ENCODE measurements at regions not wholly inside any gene's neighbourhood (a gene's known extent, or its start where the extent isn't known, plus 50 kb on each side); places are given as distances from the start of the nearest gene placed in this dataset.

DNA sequence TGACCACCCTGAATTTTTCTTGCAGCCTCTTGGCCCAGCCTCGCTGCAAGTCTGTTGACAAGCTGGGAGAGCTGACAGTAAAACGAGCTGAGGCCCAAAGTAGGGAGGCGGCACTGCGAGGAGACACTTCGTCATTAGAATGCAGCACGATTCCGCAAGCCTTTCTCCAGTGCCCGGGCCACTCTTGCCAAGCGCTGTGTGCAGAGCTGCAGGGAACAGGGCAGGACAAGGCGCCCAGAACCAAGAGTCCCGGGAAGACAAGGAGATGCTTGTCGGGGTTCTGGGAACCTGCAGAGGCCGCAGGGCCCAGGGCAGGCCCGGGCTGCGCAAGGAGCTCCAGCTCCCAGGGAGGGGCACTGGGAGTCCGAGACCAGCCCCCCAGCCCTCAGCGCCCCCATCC is 187.1 kb downstream of the BCOR start:
- no peak overlapping the region for H3K27ac ChIP-seq (ENCODE audit: control insufficient read depth, insufficient read depth, low read length)
- no peaks in the 10 kb centered on the region for H3K27me3 ChIP-seq (ENCODE audit: control insufficient read depth, extremely low read depth, insufficient read depth, low read length)
- DNase-seq (ENCODE audit: low read depth, low spot score) (no peak), FAIRE-seq (no peak)
- no peak overlapping the region for H3K4me2 ChIP-seq (ENCODE audit: control insufficient read depth, extremely low read depth, insufficient read depth, low read depth, low read length)
- no peaks in the 10 kb centered on the region for H3K9me3 ChIP-seq (ENCODE audit: control insufficient read depth, low read depth, low read length)
- H3K9ac ChIP-seq (ENCODE audit: control insufficient read depth, extremely low read depth, insufficient read depth, low read length): no peak overlapping the region
- no peaks in the 10 kb centered on the region for H3K79me2 ChIP-seq (ENCODE audit: control insufficient read depth, insufficient read depth, low read length)
- peaks cover 11% of the 10 kb centered on the region for H3K4me1 ChIP-seq (ENCODE audit: control insufficient read depth, extremely low read depth, insufficient read depth, low read length)
- no peaks in the 10 kb centered on the region for H3K36me3 ChIP-seq (ENCODE audit: control insufficient read depth in 2 of 2, extremely low read depth in 1 of 2, insufficient read depth in 2 of 2, low read length in 2 of 2)
- dilution Hi-C loops (cut with MboI; ENCODE audit: extremely low pct_ligation_motif_present, low sequenced_read_pairs): no loop called here
- no peak overlapping the region for H2AFZ ChIP-seq (ENCODE audit: control insufficient read depth, low read length)
- no peak for TF ChIP-seq CTCF (optimal IDR thresholded peaks at IDR 0.05 in 1 of 3, IDR thresholded peaks at IDR 0.05 in 1 of 3, conservative IDR thresholded peaks at IDR 0.05 in 1 of 3; ENCODE audit: extremely low read depth in 1 of 3, insufficient read depth in 2 of 3, low read length in 3 of 3)
- no peak for TF ChIP-seq EZH2 (IDR thresholded peaks at IDR 0.05; ENCODE audit: low read length)
- no peaks in the 10 kb centered on the region for H4K20me1 ChIP-seq (ENCODE audit: control insufficient read depth, extremely low read depth, insufficient read depth, low read length)
- H3K4me3 ChIP-seq (ENCODE audit: control insufficient read depth in 2 of 3, extremely low read depth in 1 of 3, insufficient read depth in 2 of 3, low read depth in 1 of 3, low read length in 3 of 3): no peak overlapping the region
- H3K9me1 ChIP-seq (ENCODE audit: control insufficient read depth, extremely low read depth, insufficient read depth, low read length): no peaks in the 10 kb centered on the region

DNA sequence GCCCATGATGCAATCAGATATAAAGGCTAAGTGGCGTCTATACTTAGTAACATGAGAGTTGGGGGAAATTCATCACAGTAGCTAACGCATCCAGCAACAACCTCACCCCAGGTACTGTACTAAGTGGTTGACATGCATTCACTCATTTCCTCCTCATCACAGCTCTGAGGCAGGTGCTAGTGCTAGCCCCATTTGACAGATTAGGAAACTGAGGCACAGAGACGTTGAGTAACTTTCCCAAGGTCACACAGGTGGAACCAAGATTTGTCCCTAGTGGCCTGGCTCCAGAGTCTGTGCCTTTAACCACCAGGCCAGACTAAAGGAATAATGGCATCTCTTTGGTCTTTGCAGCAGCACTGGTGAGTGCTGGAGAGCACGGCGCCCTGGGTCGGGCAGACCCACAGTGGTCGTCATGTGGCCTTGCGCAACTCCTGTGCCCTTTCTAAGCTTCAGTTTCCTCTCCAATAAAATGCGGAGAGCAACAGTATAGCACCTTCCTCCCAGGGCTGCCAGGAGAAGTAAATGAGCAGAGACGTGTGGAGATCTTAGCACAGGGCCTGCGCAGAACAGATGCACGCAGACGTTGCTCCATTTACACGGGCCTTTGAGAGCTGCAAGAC is 186.4 kb downstream of the BCOR start:
- no peaks in the 10 kb centered on the region for H4K20me1 ChIP-seq (ENCODE audit: control insufficient read depth, extremely low read depth, insufficient read depth, low read length)
- no peaks in the 10 kb centered on the region for H3K9me1 ChIP-seq (ENCODE audit: control insufficient read depth, extremely low read depth, insufficient read depth, low read length)
- H3K9ac ChIP-seq (ENCODE audit: control insufficient read depth, extremely low read depth, insufficient read depth, low read length): no peak overlapping the region
- H3K36me3 ChIP-seq (ENCODE audit: control insufficient read depth in 2 of 2, extremely low read depth in 1 of 2, insufficient read depth in 2 of 2, low read length in 2 of 2): no peaks in the 10 kb centered on the region
- no peak overlapping the region for H3K27ac ChIP-seq (ENCODE audit: control insufficient read depth, insufficient read depth, low read length)
- dilution Hi-C loops (cut with MboI; ENCODE audit: extremely low pct_ligation_motif_present, low sequenced_read_pairs): no loop called here
- H3K4me3 ChIP-seq (ENCODE audit: control insufficient read depth in 2 of 3, extremely low read depth in 1 of 3, insufficient read depth in 2 of 3, low read depth in 1 of 3, low read length in 3 of 3): no peak overlapping the region
- no peak overlapping the region for H2AFZ ChIP-seq (ENCODE audit: control insufficient read depth, low read length)
- FAIRE-seq (no peak), DNase-seq (ENCODE audit: low read depth, low spot score) (no peak)
- peaks cover 11% of the 10 kb centered on the region for H3K4me1 ChIP-seq (ENCODE audit: control insufficient read depth, extremely low read depth, insufficient read depth, low read length)
- no peaks in the 10 kb centered on the region for H3K27me3 ChIP-seq (ENCODE audit: control insufficient read depth, extremely low read depth, insufficient read depth, low read length)
- H3K9me3 ChIP-seq (ENCODE audit: control insufficient read depth, low read depth, low read length): no peaks in the 10 kb centered on the region
- TF ChIP-seq CTCF (optimal IDR thresholded peaks at IDR 0.05 in 1 of 3, IDR thresholded peaks at IDR 0.05 in 1 of 3, conservative IDR thresholded peaks at IDR 0.05 in 1 of 3; ENCODE audit: extremely low read depth in 1 of 3, insufficient read depth in 2 of 3, low read length in 3 of 3) (no peak), EZH2 (IDR thresholded peaks at IDR 0.05; ENCODE audit: low read length) (no peak)
- no peaks in the 10 kb centered on the region for H3K79me2 ChIP-seq (ENCODE audit: control insufficient read depth, insufficient read depth, low read length)
- no peak overlapping the region for H3K4me2 ChIP-seq (ENCODE audit: control insufficient read depth, extremely low read depth, insufficient read depth, low read depth, low read length)

Data from keratinocyte (primary cell).